ENCODE measurements at regions not wholly inside any gene's neighbourhood (a gene's known extent, or its start where the extent isn't known, plus 50 kb on each side); places are given as distances from the start of the nearest gene placed in this dataset.

GRCh38 chr13:64774915-64775314 lies 2455.2 kb downstream of the PCDH9 start:
- ChIA-PET POLR2A (no interaction called here), CTCF (interaction anchor here (1.8 kb wide), 1 partner anchor 11 kb away, joined by 4 read pairs; no protein-coding TSS in a partner anchor)
- DNase-seq (ENCODE audit: low read depth, low spot score), result no peak

GRCh38 chr13:64770743-64771142 lies 2459.4 kb downstream of the PCDH9 start:
- ChIA-PET CTCF (no interaction called here), POLR2A (no interaction called here)
- TF ChIP-seq, protein P1, sequence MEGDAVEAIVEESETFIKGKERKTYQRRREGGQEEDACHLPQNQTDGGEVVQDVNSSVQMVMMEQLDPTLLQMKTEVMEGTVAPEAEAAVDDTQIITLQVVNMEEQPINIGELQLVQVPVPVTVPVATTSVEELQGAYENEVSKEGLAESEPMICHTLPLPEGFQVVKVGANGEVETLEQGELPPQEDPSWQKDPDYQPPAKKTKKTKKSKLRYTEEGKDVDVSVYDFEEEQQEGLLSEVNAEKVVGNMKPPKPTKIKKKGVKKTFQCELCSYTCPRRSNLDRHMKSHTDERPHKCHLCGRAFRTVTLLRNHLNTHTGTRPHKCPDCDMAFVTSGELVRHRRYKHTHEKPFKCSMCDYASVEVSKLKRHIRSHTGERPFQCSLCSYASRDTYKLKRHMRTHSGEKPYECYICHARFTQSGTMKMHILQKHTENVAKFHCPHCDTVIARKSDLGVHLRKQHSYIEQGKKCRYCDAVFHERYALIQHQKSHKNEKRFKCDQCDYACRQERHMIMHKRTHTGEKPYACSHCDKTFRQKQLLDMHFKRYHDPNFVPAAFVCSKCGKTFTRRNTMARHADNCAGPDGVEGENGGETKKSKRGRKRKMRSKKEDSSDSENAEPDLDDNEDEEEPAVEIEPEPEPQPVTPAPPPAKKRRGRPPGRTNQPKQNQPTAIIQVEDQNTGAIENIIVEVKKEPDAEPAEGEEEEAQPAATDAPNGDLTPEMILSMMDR (IDR thresholded peaks at IDR 0.05; ENCODE audit: insufficient read depth, low read length, missing control alignments), result no peak

More at GRCh38 chr13:64774915-64775314, 2455.2 kb downstream of the PCDH9 start:
- TF ChIP-seq, protein P1 (IDR thresholded peaks at IDR 0.05; ENCODE audit: insufficient read depth, low read length, missing control alignments), result no peak
- no peak overlapping the region for H3K4me3 ChIP-seq (ENCODE audit: low read depth, low read length)

DNA sequence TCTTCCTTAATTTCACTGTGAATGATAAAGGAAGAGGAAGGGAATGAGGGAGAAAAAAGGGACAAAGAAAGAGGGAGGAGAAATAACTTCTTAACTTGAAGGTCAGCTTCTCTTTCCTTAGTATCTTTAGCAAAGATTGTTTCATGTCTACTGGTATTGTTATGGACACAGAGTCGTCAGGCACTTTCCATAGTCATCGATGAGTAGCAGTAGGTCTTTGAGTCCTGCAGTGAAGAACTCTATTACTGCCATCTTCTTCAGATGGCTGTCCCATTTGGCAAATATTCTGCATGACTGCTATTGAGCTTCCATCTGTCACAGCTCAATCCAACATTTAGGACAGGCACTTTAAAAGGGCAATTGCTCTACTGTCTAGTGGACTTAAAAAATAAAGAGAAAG lies 2463.1 kb downstream of the PCDH9 start:
- ChIA-PET POLR2A (no interaction called here), CTCF (no interaction called here)
- DNase-seq (ENCODE audit: low read depth, low spot score), result no peak

More at GRCh38 chr13:64770743-64771142, 2459.4 kb downstream of the PCDH9 start:
- no peak for DNase-seq (ENCODE audit: low read depth, low spot score)
- H3K4me3 ChIP-seq (ENCODE audit: low read depth, low read length), result no peak overlapping the region

GRCh38 chr13:64765636-64766035 lies 2464.5 kb downstream of the PCDH9 start:
- DNase-seq (ENCODE audit: low read depth, low spot score), result no peak
- ChIA-PET CTCF (no interaction called here), POLR2A (no interaction called here)
- TF ChIP-seq, protein P1 (IDR thresholded peaks at IDR 0.05; ENCODE audit: insufficient read depth, low read length, missing control alignments), result no peak
- H3K4me3 ChIP-seq (ENCODE audit: low read depth, low read length), result no peak overlapping the region

More for the DNA sequence above, 2463.1 kb downstream of the PCDH9 start:
- H3K4me3 ChIP-seq (ENCODE audit: low read depth, low read length), result no peak overlapping the region
- TF ChIP-seq, protein P1 (IDR thresholded peaks at IDR 0.05; ENCODE audit: insufficient read depth, low read length, missing control alignments), result no peak

DNA sequence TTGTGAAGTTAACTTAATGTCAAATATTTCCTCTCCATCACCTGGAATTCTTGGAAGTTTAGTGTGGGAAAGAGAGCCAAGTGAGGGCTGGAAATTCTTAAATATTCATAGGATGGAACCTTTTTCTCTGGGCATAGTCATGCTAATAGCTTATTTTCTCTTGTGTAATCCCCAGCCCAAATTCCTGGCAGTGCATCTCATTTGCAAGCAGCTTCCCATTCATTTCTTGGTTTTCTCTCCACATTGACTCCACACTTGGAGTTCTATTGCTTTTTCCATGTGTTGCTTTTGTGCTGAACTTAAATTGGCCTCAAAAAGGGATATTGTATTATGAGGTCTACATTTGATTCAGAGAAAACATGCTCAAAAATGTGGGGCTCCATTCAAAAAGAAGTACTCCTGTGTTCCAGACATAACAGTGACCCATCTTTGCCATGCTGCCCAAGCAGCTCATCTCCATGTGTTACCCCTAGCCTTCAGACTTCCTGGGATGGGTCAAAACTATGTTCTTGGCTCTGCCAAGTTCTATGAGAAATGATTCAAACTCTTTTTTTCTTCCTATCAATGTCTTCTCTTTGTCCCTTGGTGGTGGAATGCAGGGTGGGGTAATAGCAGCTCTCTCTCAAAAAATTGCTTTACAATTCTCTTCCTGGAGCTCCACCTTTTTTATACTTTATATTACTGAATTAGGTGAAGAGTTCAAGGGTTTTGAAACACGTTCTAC lies 2471.5 kb downstream of the PCDH9 start:
- TF ChIP-seq, protein P1 (IDR thresholded peaks at IDR 0.05; ENCODE audit: insufficient read depth, low read length, missing control alignments), result no peak
- ChIA-PET CTCF (no interaction called here), POLR2A (no interaction called here)

GRCh38 chr13:64756621-64757020 lies 2473.5 kb downstream of the PCDH9 start:
- no peak overlapping the region for H3K4me3 ChIP-seq (ENCODE audit: low read depth, low read length)
- TF ChIP-seq, protein P1 (IDR thresholded peaks at IDR 0.05; ENCODE audit: insufficient read depth, low read length, missing control alignments), result no peak
- no peak for DNase-seq (ENCODE audit: low read depth, low spot score)
- CTCF ChIA-PET, result no interaction called here
- POLR2A ChIA-PET, result no interaction called here

More for the DNA sequence above, 2471.5 kb downstream of the PCDH9 start:
- no peak overlapping the region for H3K4me3 ChIP-seq (ENCODE audit: low read depth, low read length)
- DNase-seq (ENCODE audit: low read depth, low spot score), result no peak
